ENCODE measurements at regions not wholly inside any gene's neighbourhood (a gene's known extent, or its start where the extent isn't known, plus 50 kb on each side); places are given as distances from the start of the nearest gene placed in this dataset.

GRCh38 chr13:54599413-54599812 is 1570.8 kb downstream of the OLFM4 start:
- TF ChIP-seq EZH2 (IDR thresholded peaks at IDR 0.05; ENCODE audit: borderline replicate concordance) (no peak), CTCF (IDR thresholded peaks at IDR 0.05; ENCODE audit: poor library complexity) (no peak), EZH2phosphoT487 (IDR thresholded peaks at IDR 0.05; ENCODE audit: low read depth, severe bottlenecking, unreplicated experiment) (no peak)

Data from hepatocyte (in vitro differentiated cells).